GM18498 (cell line): ENCODE measurements at regions not wholly inside any gene's neighbourhood (a gene's known extent, or its start where the extent isn't known, plus 50 kb on each side); places are given as distances from the start of the nearest gene placed in this dataset.

Experiments
- ATAC-seq: cut with Tn5 transposase; IDR thresholded peaks from one replicate; pipeline ENCODE4 v1.9.1; 2021; ENCODE audit warnings: mild to moderate bottlenecking, moderate library complexity; ENCODE audit not compliant: unreplicated experiment

DNA sequence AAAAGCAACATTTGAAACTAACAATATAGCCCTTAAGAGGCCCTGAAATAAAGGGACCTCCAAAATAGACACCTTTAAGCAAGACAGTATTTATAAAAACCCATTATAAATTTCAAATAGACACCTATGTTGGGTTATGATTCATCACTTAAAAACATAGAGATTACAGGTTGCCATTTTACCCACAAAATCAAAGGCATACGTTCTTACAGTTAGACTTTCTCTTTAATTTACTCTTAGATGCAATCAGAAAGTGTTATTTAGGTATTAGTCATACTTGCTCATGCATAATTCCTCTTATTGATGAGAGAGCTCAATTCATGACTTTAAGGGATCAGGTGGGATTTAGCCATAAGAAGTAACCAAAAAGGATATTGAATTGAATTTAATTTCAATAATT, 51.5 kb upstream of the TMEM200A start:
- ATAC-seq, result no peak

GRCh38 chr6:130313206-130313605, 52.6 kb upstream of the TMEM200A start:
- ATAC-seq, result no peak

GRCh38 chr6:130309028-130309427, 56.8 kb upstream of the TMEM200A start:
- no peak for ATAC-seq

- no peak for ATAC-seq
Measured at GRCh38 chr6:130307752-130308361, 58.0 kb upstream of the TMEM200A start.

DNA sequence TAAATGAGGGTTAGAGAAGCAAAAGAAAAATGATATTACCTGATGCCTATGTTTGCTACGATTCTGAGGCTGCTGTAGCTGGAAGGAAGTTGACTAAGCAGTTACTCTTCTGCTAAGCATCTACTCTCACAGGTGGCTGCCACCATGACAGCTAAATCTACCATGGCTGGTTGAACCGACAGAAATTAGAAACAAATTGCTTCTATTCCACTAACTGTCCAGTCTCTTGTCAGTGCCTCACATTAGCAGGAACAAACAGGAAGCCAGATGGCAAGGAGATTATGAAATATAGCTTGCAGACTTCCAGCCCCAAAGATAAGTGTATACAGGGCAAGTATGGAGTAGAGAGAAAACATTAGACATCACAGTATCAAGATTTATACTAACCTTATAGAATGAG, 59.4 kb upstream of the TMEM200A start:
- no peak for ATAC-seq

GRCh38 chr6:130303431-130303830, 62.4 kb upstream of the TMEM200A start:
- ATAC-seq, result no peak

- ATAC-seq, result no peak
Measured at GRCh38 chr6:130298258-130298657, 67.6 kb upstream of the TMEM200A start.

DNA sequence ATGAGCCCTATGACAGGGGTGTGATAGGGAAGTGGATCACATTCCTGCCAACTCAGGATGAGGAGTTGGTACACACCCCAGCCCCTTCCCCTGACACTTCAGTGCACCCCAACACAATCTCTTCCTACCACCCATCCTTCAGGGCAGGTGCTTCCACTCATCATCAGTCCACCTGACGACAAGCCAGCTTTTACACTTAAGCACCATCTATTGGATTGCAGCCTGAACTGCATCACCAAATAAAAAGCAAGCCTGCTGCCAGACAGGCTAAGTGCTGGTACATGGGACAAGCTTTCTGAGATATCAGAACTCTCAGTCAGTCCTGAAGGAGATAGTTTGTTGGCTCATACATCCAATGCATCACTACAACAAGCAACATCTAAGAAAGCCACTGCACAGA, 69.0 kb upstream of the TMEM200A start:
- no peak for ATAC-seq

DNA sequence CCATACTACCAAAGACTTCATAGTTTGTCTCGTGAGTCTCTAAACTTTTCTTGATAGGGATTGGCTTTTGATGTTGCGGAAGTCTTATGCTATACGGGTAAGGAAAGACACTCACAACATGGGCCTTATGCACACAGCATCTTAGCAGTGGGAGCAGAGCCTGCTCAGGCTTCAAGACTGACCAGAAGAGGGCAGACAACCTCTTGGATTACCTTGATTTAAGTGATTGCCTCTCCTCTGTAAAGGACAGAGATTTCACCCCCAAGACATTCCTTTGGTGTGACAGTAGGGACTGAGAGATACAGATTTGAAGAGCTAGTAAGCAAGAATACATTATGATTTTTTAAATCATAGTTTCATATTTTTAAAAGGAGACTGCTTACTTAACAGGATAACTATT, 71.0 kb upstream of the SAMD3 start:
- peak; percentile 72 for ATAC-seq

DNA sequence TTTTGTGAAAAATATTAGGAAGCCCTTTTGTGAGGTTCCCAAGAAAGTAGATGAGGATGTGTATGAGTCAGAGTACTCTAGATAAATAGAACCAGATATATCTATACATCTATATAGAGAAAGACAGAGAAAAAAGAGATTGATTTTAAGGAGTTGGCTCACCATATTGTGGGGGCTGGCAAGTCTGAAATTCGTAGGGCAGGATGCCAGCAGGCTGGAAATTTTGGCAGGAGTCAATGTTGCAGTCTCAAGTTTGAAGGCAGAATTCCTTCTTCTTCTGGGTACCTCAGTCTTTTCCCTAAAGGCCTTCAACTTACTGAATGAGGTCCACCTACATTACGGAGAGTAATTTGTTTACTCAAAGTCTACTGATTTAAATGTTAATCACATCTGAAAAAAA, 65.3 kb upstream of the SAMD3 start:
- ATAC-seq, result no peak

GRCh38 chr6:130282234-130282995, 59.7 kb upstream of the SAMD3 start:
- peak; percentile 92 for ATAC-seq

DNA sequence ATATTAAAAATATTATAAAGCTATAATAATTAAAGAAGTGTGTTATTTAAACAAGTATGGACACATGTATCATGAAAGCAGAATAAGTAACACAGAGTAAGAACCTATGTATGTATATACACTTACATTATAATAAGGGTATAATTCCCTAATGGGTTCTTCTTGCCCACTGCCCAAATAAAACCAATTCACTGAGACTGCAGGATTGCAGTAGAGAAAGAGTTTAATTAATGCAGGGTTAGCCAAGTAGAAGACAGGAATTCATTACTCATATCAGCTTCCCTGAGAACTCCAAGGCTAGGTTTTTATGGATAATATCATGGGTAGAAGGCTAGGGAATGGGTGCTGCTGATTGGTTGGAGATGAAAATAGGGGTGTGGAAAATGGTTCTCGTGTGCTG, 53.8 kb upstream of the SAMD3 start:
- ATAC-seq, result no peak

GRCh38 chr6:130274007-130274406, 51.3 kb upstream of the SAMD3 start:
- ATAC-seq, result no peak
